ENCODE measurements at regions not wholly inside any gene's neighbourhood (a gene's known extent, or its start where the extent isn't known, plus 50 kb on each side); places are given as distances from the start of the nearest gene placed in this dataset.

- no peak for TF ChIP-seq CTCF (IDR thresholded peaks at IDR 0.05)
- no peak for TF ChIP-seq POLR2A (IDR thresholded peaks at IDR 0.05)
Observed at GRCh38 chr20:51262240-51262639, 239.3 kb upstream of the KCNG1 start.

Measured in adrenal gland (tissue), 5 donors.